Stimulated activated CD4-positive, alpha-beta T cell treated with anti-CD3 and anti-CD28 coated beads, TNF-alpha, amount 100 ng/mL, for 48 hours (primary cell): ENCODE measurements at regions not wholly inside any gene's neighbourhood (a gene's known extent, or its start where the extent isn't known, plus 50 kb on each side); places are given as distances from the start of the nearest gene placed in this dataset.

Experiments
- DNase-seq, 3 donors: peaks; one replicate each; pipeline ENCODE4 v3.0.0-alpha.2; 2020; ENCODE audit warnings: low read depth in 3 of 3

DNA sequence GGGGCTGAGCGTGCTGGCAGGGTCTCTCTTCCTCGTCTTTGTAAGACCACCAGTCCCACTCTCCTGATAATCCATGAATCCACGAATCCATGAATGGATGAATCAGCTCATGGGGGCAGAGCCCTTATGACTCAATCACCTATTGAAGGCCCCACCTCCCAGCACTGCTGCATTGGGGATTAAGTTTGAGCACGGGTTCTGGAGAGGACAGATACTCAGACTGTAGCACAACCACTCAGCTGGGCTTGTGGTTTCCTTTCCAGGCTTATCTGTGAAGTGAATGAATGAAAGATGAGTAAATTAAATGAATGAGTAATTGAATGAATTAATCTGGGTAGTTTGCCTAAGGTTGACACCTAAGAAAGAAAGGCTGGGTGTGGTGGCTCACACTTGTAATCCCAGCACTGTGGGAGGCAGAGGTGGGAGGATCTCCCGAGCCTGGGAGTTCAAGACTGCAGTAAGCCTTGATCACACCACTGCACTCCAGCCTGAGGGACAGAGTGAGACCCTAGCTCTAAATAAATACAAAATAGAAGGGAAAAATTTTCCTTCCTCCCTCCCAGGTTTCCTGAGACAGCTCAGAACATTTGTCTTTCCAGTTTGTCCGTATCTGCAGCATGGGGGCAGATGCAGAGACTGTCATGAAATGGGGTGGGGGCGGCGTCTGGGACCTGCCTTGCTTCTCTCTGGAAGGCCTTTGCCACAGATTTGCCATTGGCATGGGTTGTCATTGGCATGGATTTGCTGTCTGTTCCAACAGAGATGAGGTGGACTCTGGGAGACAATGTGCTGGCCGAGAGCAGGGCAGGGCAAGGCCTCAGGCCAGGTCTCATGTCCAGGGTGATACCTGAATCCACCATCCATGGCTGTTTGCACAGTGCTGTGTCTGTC, 187.7 kb upstream of the C1orf174 start:
- DNase-seq, result no peak

DNA sequence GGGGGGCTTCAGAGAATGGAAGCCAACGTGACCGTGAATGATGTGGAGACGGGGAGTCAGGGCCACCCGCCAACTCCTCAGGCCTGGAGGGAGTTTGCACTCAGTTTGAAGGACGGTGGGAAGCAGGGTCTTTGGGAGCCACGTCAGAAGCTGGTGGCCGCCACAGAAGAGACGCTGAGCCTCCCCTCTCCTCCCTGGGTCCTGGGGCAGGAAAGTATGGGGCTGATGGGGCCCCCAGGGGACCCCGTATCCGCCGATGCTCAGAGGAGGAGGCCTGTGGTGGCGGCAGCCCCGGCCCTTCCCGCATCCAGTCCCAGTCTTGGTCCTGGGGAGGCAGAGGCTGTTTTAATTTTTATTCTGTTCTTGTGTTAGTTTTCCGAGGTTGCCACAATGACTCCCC, 188.6 kb upstream of the C1orf174 start:
- DNase-seq, result no peak

DNA sequence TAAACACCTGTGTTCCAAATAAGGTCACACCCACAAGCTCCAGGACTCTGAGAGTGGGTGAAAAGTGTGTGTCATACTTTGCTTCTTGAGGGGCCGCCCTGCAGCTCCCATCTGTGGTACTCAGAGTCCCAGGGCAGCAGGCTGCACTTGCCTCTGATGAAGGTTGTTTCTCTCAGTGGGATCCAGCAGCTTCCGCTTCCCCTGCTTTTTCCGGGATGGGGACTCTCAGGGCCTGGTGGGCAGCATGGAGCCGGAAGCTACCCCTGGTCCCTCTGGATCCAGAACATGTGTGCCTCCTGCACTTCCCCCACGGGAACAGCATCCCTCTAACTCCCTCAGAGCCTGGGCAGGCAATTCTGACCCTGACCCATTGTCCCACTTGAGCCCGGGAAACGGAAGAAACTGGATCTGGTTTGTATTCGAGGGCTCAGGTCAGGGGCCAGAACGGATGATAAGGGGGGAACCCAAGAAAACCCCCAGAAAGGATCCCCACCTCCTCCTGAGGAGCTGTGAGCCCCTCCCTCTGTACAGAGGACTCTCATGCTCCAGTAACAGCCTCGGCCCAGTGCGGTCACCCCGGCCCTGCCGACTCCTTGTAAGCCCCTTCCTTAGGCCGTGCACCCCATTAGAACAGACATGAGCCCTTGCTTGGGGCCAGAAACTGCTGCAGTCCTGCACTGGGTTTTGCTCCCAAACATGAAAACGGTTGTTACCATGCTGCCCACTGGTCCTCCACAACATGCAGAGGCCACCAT, 189.5 kb upstream of the C1orf174 start:
- DNase-seq, result no peak

DNA sequence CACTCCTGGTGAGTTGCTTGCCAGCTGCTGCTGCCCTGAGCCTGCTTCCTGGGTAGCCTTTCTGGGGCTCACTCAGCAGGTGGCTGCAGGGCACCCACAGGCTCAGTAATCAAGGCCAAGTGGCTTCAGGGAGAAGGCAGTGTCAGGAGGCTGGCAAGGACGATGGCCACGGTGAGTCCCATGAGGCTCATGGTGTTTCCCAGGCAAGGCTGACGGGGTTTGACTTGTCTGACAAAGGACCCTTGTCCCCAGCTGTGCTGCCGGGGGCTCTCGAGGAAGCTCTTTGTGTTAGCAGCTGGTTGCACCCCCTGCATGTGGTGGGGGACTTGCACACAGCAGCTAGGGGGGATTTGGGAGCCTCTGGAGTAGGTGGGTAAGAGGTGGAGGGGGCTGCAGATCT, 190.5 kb upstream of the C1orf174 start:
- DNase-seq, result no peak

DNA sequence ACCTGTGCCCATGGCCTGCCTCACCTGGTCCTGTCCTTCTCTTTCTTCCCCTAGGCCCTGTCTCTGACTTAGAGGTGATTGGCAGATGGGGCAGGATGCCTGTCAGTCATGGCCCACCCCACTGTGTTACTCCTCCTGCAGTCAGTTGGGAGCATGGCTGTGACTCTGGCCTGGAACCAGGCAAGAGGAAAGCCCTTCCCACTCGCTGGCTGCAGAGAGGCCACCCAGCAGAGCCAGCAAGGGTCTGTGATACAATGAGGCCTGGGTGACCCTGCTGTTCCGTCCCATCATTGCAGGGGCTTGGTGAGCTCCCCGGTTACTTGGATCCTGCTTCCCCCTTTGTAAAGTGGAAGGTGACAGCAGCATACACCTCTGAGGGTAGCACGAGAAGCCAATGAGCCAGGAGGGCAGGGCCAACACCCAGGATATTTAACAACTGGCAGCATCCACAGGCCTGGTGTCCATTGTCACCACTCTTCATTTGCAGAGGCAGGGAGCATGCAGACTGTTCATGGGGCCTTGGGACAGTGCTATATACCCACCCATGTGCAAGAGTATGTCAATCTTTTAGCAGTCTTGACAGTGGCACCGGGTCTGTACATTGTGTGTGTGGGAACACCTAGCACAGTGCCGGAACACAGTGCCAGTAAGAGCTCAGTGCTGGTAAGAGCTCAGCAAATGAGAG, 191.0 kb upstream of the C1orf174 start:
- DNase-seq, result no peak

DNA sequence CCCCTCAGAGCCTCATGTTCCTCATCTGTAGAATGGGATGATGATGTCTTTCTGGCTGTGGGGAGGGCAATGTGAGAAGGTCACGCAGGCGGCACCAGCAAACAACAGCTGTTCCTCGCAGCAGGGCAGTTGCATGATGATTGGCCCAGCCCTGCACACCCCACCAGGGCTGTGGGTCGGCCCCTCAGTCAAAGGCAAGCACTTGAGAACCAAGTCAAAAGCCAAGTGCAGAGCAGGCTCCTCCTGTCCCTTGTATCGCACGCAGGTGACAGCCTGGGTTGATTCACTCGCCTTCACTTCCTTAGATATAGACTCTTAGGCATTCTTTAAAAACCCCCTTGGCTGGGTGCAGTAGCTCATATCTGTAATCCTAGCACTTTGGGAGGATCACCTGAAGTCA, 191.9 kb upstream of the C1orf174 start:
- DNase-seq, result no peak

DNA sequence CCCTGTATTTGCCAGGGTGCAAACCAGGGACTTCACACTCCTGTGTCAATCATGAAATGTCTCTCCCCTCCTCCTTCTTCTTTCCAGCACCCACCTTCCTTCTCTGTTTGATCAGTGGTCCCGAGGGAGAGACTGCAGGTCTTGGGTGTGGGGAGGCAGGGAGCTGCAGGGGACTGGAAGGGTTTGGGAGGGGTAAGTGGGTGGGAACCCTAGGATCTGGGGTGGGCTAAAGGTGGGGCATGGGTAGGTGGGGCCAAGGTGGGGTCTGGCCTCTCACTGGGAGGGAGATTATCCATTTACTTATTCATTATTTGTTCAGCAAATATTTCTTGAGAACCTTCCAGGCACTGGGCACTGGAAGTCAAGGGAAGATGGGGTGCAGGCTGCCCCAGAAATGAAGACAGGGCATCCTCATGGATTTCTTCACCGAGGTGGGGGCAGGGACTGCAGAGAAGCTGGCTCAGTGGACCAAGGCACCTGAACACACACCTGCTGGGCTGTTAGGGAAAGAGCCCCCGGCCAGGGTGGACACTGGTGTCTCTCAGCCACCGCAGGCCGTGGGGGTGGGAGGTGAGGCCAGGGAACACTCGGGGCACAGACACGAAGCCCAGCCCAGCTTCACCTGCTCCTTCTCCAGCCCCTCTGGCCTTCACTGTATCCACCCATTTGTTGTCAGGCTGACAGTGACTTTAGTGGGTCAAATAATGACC, 193.9 kb upstream of the C1orf174 start:
- DNase-seq, result no peak

DNA sequence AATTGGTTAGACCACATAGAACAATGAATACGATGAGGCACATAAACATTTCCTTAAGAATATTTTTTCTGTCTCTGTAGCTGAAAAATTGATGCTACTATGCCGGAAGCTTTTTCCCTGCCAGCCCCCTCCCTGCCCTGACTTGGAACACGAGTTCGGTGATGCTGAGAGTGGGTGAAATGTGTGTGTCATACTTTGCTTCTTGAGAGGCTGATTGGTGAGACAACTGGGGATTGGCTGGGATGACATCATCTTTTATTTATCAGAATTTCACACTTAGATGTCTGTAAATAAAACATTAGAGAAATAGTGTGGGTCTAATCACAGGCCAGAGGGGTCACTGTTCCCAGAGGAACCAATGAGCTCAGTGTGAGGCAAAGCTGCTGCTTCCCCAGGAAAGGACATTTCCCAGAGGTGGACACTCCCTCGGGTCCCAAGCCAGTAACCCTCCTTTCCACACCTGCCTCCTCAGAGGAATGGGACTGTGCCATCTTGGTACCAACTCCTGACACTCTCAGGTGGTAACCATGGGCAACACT, 195.4 kb upstream of the C1orf174 start:
- DNase-seq, result no peak

DNA sequence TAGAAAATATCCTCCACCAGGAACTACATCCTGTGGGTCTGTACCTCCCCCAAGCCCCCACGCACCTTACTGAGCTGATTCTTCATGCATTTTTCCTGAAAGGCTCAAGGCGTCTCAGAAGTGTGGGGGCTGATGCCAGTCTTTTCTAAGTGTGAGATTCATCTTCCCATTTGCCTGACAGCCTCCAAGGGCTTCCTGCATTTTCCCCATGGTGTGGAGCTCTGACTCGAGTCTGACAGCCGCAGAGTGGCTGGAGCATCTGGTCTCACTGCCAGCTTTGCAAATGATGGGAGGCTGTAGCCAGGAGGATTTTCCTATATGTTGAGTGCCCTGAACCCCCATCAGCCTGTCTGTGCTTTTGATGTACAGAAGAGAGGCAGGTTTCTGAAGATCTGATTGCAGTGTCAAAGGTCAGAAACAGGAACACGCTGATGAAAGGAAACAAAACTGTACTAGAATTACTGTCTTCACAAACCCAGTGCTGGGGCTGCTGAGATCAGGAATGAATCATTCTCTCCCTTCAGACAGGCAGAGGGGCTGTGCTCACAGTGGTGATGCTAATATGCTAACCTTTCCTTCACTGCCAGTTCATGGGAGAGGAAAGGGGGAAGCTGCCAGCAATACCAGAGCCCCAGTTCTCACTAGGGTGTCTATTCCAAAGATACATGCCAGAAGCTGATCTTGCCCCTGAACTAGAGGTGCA, 201.5 kb upstream of the C1orf174 start:
- DNase-seq, result no peak

DNA sequence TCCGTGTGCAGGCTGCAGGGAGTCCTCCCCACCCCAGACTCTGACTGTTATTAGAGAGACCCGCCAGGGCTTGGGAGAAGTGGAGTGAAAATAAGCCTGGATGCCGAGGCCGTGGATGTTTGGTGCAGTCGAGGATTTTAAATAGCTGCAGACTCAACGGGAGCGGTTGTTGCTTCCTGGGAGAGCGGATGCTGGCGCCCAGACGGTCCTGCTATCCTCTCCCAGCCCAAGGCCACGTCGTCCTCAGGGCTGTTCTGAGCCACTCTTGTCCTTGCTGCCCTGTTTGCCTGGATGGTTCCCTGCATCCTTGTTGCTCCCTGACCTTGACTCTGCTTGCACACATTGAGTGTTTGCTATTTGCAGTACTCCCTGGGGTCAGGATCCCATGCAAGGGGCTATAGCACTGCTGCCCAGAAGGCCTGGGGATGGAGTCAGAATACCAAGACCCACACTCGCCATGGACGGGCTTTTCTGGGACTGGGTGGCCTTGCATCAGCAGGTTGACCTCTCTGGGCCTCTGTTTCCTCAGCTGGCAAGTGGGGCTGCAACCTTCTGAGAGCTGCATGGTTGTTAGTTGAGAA, 205.3 kb upstream of the C1orf174 start:
- DNase-seq, result no peak

DNA sequence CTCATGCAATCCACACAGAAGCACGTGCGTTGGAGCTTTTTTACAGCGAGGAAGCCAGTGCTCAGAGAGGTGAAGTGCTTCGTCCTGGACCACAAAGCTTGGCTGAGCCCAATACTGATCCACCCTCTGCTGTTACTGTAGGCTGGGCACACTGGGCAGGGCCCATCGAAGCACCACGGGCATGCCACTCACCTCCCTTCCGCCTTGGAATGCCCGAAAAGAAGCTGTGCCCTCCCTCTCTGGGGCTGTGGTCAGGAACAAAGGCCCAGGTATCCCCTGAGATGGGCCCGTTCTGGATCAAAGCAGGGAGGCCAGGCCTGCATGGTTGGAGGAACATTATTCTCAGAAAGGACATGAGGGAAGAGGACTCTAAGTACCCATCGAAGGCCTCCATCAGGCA, 206.7 kb upstream of the C1orf174 start:
- no peak for DNase-seq

DNA sequence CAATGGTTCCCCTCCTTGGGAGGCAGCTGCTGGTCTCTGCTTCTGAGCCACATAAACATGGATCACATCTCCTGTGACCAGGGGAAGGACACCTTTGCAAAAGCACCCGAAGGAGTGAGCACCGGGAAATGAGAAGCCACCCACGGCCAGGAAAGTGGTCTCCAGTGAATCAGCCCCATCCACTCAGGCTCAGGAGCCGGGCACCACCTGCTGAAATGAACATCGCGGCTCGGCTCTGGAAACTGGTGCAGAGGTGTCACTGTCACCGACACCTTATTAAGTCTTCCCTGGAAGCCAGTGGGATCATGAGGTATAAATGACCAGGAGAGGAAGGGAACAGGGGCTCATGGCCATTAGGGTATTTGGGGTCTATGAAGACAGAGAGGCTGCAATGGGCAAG, 207.2 kb upstream of the C1orf174 start:
- no peak for DNase-seq

DNA sequence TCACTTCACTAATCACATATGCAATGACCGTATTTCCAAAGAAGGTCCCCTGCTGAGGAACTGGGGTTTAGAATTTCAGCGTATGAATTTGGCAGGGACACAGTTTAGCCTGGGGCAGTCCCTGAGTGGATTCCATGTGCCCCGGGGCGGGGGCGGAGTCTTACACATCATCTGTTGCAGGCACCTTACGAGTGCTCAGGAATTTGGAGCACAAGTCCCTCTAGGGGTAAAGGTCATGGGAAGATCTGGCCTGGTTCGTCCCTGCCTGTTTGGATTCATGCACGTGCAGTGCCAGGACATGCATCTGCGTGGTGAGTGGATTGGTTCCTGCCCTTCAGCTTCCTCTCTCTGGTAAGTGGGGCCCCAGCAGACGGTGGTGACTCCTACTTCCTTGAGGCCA, 208.3 kb upstream of the C1orf174 start:
- no peak for DNase-seq

DNA sequence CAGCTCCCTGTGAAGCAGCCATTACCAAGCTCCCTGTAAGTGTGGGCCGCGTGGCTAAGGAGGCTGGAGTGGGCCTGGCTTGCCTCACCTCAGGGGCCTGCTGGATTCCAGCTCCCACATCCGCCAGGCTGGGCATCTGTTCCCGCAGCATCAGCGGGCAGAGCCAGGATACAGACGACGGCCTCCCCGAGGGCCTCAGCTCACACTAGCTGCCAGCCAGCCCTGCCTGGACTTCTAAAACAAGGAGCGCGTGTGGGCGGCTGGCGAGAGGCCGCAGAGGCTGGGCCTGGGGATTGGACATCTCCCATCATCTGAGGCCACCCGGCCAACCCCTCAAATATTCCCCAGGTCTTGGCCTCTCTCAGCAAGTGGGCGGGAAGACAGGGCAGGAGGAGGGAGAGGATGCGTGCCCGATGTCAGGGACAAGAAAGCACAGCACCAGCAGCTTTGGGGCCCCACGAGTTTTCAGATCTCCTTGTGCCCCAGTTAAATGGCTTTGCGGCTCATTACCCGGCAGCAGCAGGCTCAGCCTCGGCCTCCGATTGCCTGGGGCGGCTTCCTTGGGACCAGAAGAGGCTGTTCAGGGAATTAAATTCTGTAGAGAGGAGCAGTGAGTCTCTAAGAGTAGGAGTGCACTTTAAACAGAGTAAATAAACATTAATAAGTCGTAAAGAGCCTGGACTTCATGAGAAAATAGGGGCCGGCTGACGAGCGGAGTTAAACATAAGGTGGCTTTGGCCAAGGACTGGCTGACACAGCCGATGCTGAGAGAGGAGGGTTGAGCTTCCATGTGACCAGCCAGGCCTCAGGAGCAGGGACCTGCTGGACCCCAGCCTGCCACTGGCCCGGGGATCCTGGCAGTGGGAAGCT, 208.9 kb upstream of the C1orf174 start:
- DNase-seq, result no peak

DNA sequence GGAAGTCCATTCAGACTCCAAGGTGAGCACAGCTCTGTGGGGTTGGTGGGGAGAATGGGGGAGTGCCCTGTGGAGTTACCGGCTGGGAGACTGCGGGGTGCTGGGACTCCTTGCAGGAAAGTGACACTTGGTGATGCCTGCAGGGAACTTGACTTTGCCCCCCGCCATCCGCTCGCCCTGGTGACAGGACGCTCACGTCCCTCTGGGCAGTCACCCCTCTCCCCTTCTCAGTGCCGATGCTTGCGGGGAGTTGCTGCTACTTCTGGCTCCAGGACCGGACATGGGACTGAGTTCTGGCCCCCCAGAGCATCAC, 209.5 kb upstream of the C1orf174 start:
- DNase-seq, result no peak

DNA sequence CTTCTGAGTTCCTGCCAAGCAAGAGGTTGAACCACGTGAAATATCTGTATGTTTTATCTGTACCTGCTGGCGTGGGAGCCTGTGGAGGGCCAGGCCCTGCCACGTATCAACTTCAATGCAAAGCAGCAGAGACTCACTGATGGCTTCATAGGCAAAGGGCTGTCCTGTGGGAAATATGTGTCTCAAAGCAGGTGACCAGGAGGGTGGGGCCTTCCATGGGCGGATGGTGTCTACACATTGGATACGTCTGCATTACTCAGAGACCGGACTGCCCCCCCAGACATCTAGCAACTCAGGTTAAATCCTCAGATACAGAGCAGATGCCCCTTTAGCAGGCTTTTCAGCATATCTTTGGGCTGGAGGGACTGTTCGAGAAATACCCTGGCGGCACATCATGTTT, 210.8 kb upstream of the C1orf174 start:
- DNase-seq, result no peak

DNA sequence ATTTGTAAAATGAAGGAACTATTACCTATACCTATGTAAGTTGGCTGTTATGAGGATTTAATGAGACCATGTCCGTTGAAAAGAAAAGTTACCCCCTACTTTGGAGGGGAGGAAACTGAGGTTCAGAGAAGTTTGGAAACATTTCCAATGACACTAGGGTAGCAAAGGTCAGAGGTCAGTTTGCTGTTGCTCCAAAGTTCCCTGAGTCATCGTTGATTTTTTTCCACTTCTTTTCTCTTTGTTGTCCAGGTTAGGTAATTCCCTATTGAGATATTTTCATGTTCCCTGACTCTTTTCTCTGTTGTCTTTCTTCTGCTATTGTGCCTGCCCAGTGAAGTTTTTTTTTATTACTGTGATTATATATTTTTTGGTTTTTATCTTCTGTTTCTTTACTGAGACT, 213.8 kb upstream of the C1orf174 start:
- no peak for DNase-seq

DNA sequence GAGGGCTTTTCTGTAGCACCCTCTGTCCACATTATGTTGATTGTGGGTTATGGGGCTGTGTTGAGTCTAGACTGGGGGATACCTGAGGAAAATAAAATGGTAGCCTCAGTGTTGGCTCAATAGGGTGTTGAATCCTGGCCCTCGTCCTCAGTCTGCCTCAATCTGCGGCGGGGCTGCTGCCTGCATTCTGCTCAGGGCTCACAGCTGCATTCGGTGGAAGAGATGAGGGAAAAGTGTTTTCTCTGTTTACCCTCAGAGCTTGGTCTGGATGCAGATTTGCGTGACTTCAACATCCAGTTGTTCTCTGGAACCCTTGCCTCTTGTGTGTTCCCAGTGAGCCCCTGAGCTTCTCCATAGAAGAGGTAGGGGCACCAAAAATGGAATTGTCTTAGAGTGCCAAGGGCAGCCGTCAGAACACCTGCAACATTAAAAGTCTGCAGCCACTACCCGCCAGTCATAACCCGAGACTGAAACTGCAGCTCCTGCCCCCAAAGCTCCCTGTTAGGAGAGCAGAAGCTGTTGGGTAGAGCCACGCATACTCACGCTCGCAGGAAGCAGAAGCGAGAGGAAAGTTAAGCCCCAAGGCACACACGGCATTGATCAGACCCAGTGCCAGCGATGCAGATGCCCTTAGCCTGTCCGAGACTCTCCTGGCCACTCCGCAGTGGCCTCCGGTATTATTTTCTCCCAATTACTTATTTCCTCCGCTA, 215.3 kb upstream of the C1orf174 start:
- DNase-seq, result no peak

DNA sequence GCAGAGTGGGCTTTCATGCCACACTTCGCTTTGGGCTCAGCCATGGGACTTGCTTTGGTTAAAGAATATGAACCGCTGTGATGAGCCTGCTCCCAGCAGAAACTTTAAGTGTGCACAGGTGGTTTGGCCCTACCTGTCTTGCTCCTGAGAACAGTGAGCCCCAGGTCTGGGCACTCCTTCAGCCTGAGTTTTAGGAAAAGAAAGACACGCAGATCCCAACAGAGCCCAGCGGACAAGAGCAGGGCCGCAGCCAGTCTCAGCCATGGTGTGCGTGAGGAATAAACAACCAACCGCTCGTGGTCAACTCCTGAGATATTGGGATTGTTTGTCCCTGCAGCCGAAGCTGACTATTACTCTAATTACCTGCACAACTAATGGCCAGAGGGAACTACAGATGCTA, 217.1 kb upstream of the C1orf174 start:
- no peak for DNase-seq
